Stimulated activated CD4-positive, alpha-beta T cell treated with anti-CD3 and anti-CD28 coated beads, Interleukin-15, amount 100 ng/mL, for 24 hours (primary cell): ENCODE measurements at regions not wholly inside any gene's neighbourhood (a gene's known extent, or its start where the extent isn't known, plus 50 kb on each side); places are given as distances from the start of the nearest gene placed in this dataset.

ENCODE experiments used
- DNase-seq: peaks from one replicate; pipeline ENCODE4 v3.0.0-alpha.2; 2020

GRCh38 chr7:46209611-46210388 is 288.7 kb upstream of the IGFBP3 start:
- DNase-seq, result no peak

- DNase-seq, result no peak
These were observed 287.8 kb upstream of the IGFBP3 start for GRCh38 chr7:46208635-46209525.

DNA sequence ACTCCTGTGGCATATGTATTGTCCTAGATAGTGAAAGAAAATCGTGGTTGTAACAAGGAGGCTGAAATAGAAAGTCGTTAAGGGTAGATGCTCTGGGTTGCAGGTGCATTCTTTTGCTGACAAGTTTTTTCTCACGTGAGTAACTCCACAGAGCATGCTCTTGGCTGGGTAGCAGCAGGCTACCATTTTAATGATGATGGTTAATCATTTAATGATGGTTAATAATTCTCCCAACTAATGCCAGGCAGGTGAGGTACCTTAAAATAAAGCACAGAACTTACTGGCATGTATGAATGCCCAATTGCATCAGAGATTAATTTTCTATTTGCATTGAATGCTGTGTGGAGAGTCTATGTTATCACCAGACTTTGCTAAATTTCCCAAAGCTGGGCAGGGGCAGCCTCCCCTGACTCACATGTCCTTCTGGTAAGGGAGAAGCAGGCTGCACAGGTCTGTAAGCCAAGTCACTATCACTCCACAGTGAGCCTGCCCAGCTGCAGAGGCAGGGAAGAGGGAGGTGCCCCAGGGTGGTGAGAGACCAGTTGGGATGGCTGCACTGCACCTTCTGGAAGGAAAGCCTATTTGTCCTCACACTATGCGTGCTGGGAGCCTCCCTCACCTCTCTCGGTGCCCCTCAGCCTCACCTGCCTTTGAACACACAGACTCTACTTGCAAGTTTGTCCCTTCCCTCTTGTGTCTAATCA is 287.0 kb upstream of the IGFBP3 start:
- DNase-seq, result no peak

DNA sequence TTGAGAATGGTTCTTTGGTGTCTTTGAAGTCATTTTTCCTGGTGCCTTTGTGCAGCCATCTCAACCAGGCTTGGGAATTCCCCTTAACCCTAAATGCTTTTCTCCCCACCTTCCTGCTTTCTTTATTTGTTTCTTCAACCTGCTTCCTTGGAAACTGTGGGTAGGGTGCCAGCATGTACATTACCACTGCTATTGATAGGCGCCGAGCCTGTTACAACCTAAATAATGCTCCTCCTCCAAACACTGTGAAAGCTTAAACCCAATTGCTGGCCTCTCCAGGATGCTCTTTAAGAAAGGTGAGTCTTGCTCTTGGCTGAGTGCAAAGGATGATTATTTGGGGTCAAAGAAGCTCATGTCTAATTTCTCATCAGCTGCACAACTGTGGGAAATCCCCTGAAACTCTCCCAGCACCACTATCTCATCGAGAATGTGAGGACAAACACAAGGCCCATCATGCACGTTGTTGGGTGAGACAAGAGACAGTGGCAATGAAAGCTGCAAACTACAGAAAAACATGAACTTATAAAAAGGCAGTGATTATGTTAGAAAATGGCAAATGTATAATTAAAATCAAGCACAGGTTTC is 285.5 kb upstream of the IGFBP3 start:
- no peak for DNase-seq

DNA sequence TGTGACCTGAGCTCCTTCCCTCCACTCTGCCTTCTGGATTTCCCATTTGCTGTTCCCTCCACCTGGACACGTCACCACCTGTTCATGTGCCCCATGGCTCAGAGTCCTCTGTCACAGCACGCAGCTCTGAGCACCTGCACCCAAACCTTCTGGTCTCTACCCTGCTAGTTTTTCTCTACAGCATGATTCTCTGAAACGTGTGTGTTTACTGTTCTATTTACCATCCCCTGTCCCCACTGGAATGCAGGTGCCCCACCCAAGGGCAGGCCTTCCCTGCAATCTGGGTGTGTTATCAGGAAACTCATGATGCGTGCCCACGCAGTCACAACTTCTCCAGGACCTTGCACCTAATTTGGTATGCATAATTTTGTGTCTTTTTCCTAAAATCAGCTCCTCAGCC is 284.4 kb upstream of the IGFBP3 start:
- no peak for DNase-seq

- DNase-seq, result no peak
These were observed 282.9 kb upstream of the IGFBP3 start for GRCh38 chr7:46203926-46204325.

DNA sequence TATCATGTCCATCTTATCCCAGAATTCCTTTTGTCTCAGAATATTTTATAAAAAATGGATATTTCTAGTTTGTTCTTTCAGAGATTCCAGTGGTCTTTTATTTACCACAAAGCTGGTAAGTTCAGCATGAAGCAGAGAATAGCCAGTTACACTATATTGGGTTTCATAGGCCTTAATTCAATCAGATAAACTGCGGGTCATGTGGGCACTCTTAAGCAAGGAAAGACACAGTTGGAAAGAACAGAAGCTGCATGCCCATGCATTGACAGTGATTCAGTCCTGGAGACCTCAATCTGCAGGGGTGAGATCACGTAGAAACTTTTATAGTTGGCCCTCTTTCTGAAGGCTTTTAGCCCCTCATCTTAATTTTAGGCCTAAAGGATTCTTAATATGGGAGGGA is 281.3 kb upstream of the IGFBP3 start:
- DNase-seq, result no peak

DNA sequence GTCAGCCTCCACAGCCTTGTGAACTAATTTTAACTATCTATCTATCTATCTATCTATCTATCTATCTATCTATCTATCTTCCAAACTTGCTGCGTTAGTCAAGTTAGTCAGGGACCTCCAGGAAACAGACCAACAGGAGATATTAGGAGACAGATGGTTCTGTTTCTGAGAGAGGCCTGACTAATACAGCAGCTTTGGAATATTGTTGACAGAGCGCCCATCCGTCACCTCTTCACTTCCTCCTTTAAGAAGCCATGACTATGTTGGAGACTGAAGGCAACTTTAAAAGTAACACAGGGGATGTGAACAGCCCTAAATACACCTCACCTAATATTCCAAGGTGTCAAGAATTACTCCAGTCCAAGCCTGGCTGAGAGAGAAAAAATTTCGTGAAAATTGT is 280.9 kb upstream of the IGFBP3 start:
- DNase-seq, result no peak

GRCh38 chr7:46198701-46199100 is 277.6 kb upstream of the IGFBP3 start:
- DNase-seq, result no peak

GRCh38 chr7:46197785-46198540 is 276.9 kb upstream of the IGFBP3 start:
- no peak for DNase-seq

GRCh38 chr7:46195934-46196333 is 274.9 kb upstream of the IGFBP3 start:
- no peak for DNase-seq

DNA sequence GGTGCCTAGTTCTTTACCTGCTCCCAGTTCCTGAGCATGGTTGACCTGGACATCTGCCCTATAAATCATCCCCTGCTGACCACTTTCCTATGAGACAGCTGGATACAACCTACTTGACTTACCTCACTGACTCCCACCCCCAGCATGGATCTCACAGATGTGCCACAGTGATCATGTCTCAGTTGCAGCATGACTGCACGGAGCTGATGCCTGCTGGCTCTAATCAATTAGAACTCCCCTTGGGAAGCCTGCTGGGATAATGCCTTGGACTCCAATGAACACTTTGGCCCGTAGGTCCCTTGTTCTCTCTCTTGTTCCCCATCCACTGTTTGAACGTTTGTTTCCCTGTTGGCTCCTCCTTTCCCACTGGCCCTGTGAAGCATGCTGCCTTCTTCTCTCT is 271.2 kb upstream of the IGFBP3 start:
- no peak for DNase-seq

DNA sequence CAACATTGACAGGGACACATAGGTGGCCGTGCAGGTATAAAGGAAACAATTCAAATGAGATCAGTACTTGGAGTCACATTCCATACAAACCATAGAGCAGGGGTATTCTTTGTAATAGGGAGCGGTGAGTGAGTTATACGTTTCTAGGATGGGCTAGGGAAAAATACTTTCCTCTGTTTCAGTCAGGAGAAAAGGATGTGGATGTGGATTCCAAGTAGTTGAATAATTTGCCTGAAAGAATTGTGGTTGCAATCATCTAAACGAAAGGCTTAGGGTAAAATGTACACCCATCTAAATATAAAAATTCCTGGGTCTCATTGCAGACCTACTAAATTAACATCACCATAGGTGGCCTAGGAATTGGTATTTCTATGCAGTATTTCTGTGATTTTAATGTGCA is 270.7 kb upstream of the IGFBP3 start:
- DNase-seq, result no peak

DNA sequence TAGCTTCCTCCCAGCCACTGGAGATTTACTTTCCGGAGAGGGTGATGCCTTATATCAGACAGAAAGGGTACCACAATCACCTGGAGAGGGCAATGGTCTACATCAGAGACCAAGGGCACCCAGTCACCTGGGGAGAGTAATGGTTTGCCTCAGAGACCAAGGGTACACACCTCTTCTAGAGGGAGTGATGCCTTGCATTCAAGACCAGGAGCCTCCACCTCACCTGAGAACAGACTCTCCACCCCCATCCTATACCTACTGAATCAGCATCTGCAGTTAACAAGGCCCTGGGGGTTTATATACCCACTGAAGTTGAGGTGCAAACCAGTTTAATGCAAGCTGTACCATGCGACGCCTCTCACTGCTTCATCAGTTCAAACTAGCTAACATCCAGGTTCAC is 270.2 kb upstream of the IGFBP3 start:
- DNase-seq, result no peak

DNA sequence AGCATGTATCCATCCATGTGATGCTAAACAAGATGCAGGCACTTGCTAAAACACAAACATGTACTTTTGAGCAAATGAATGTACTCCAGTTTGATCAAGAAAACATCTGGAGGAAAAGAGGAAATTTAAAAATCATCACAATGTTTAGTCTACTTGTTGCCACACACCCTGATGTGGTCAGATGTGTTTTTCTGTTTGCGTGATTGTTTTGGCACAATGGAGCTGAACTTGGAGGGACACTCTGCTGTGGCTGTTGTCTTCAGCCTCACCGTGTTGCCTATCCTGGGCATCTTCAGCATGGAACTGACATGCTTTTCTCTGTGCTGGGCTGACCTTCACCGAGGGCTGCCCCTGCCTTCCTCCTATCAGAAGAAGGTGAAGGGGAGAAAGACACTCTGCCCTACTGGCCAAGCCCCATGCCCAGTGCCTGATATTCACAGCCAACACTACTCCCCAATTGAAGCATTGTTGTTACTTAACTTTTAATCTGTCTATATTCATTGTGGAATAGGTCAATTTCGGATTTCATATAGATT is 268.3 kb upstream of the IGFBP3 start:
- no peak for DNase-seq

GRCh38 chr7:46186131-46186530 is 265.1 kb upstream of the IGFBP3 start:
- no peak for DNase-seq

- DNase-seq, result no peak
These were observed 258.1 kb upstream of the IGFBP3 start for GRCh38 chr7:46179061-46179610.

GRCh38 chr7:46178661-46179060 is 257.6 kb upstream of the IGFBP3 start:
- no peak for DNase-seq

DNA sequence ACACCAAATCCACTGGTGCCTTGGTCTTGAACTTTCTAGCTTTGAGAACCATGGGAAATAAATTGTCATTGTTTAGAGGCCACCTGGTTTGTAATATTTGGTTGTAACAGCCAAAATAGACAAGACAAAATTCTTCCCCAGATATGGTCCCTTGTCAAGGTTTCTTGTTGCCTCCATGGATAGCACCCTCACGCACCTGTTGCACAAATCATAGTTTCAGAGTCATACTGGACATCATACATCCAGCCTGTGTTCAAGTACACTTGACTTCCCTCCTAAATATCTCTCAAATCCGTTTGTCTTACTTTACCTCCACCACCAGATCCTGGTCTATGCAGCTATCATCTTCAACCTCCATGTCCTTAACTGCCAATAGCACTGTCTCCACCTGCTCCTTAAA is 256.7 kb upstream of the IGFBP3 start:
- DNase-seq, result no peak

GRCh38 chr7:46175221-46175620 is 254.1 kb upstream of the IGFBP3 start:
- DNase-seq, result no peak

- no peak for DNase-seq
These were observed 253.1 kb upstream of the IGFBP3 start for GRCh38 chr7:46174196-46174580.
